GM21390 (cell line): ENCODE measurements at regions not wholly inside any gene's neighbourhood (a gene's known extent, or its start where the extent isn't known, plus 50 kb on each side); places are given as distances from the start of the nearest gene placed in this dataset.

Experiments
- ATAC-seq: cut with Tn5 transposase; IDR thresholded peaks from one replicate; pipeline ENCODE4 v1.9.1; 2021; ENCODE audit not compliant: unreplicated experiment

GRCh38 chr10:91694170-91694794 is 61.4 kb upstream of the PPP1R3C start:
- no peak for ATAC-seq

- no peak for ATAC-seq
These were observed 59.1 kb upstream of the PPP1R3C start for GRCh38 chr10:91691981-91692380.

- no peak for ATAC-seq
These were observed 58.3 kb upstream of the PPP1R3C start for GRCh38 chr10:91690996-91691676.

GRCh38 chr10:91690412-91690811 is 57.5 kb upstream of the PPP1R3C start:
- no peak for ATAC-seq

GRCh38 chr10:91689731-91690168 is 56.9 kb upstream of the PPP1R3C start:
- no peak for ATAC-seq

- no peak for ATAC-seq
These were observed 52.0 kb upstream of the PPP1R3C start for GRCh38 chr10:91684841-91685240.

- ATAC-seq = no peak
These were observed 51.1 kb upstream of the PPP1R3C start for GRCh38 chr10:91683975-91684374.

- no peak for ATAC-seq
These were observed 50.0 kb upstream of the PPP1R3C start for GRCh38 chr10:91682912-91683311.
